HK-2 (cell line): ENCODE measurements at regions not wholly inside any gene's neighbourhood (a gene's known extent, or its start where the extent isn't known, plus 50 kb on each side); places are given as distances from the start of the nearest gene placed in this dataset.

Experiments
- DNase-seq: peaks from one replicate; pipeline ENCODE4 v3.0.0-alpha.2; 2018; ENCODE audit not compliant: unreplicated experiment

DNA sequence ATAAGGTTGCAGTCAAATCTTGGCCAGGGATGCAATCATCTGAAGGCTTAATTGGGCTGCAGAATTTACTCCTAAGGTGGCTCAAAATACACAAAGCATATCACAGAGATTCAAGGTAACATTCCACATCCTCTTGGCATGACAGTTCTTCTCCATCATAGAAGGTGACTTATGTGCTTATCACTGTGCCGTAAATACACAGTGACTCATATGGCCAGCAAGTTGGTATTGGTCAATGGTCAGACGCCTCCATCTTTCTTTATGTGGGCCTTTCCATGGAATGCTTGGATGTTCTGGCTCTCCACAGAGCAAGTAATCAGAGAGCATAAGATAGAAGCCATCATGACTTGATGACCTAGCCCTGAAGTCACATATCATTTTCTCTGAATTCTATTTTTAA lies 168.8 kb upstream of the ST8SIA2 start:
- no peak for DNase-seq

GRCh38 chr15:92226020-92226612 lies 167.6 kb upstream of the ST8SIA2 start:
- DNase-seq, result no peak

DNA sequence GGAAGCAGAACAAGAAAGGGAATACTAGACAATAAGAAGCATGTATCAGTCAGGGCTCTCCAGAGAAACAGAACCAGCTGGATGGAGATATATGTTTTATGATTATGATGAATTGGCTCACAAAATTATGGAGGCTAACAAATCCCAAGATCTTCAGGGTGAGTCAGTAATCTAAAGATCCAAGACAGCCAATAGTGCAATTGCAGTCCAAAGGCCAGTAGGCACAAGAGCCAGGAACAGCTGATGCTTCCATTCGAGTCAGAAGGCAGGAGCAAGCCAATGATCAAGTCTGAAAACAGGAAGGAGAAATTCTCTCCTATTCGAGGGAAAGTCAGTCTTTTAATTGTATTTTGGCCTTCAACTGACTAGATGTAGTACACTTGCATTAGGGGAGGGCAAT lies 164.9 kb upstream of the ST8SIA2 start:
- DNase-seq, result no peak

GRCh38 chr15:92231461-92231860 lies 162.2 kb upstream of the ST8SIA2 start:
- DNase-seq, result no peak

DNA sequence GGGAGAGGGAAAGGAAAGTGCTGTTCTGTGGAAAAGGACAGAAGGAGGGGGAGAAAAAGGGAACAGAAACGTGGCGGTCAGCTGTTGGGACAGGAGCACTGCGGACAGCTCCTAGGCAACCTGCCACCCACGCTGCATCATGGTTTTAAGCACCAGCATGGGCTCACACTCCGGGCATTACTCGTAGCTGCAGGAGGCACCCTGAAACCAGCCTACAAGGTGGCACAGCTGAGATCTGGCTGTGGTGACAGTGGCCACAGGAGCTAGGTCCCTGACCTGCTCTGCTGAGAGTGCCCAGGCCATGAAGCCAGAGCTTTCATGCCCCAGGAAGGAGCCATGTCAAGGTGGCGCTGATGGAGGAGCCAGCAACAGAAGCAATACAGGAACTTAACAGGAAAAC lies 161.4 kb upstream of the ST8SIA2 start:
- DNase-seq, result no peak

- DNase-seq, result no peak
Observed at GRCh38 chr15:92232876-92233275, 160.8 kb upstream of the ST8SIA2 start.

GRCh38 chr15:92243227-92243626 lies 150.5 kb upstream of the ST8SIA2 start:
- no peak for DNase-seq

DNA sequence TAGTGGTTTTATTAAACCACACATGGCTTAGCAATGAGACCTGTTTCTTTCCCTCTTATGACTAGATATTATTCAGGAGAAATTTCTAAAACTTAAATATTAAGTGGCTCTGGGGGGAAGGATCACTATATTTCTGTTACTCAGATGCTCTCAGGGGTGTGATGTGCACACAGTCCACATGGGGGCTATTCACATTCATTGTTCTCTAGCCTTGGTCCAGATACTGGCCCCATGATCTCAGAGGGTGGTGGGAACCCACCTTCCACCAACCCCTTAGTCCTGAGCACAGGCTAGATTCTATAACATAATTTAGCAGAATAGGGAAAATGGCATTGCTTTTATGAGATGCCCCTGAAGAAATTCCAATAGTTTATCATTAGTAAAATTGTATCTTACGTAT lies 149.0 kb upstream of the ST8SIA2 start:
- no peak for DNase-seq

GRCh38 chr15:92247649-92248242 lies 145.9 kb upstream of the ST8SIA2 start:
- no peak for DNase-seq

- no peak for DNase-seq
Observed at GRCh38 chr15:92266796-92267685, 126.6 kb upstream of the ST8SIA2 start.

DNA sequence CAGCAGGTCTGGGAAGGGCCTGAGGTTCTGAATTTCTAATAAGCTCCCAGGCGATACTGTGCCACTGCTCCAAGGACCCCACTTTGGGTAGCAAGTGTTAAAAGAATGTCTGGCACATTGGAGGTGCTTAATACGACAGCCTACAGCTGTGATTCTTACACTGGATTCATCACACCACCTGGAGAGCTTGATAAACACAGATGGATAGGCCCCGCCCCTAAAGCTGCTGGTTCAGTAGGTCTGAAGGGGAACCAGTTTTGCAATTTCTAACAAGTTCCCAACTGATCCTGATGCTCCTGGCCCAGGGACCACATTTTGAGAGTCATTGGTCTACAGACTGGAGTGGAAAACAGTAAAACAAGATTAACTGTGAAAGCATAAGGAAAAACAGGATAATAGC lies 124.8 kb upstream of the ST8SIA2 start:
- DNase-seq, result no peak

- DNase-seq, result no peak
Observed at GRCh38 chr15:92271179-92271578, 122.5 kb upstream of the ST8SIA2 start.

- DNase-seq, result no peak
Observed at GRCh38 chr15:92272106-92272505, 121.6 kb upstream of the ST8SIA2 start.

- DNase-seq, result no peak
Observed at GRCh38 chr15:92273286-92273685, 120.4 kb upstream of the ST8SIA2 start.

GRCh38 chr15:92273723-92274122 lies 120.0 kb upstream of the ST8SIA2 start:
- no peak for DNase-seq

DNA sequence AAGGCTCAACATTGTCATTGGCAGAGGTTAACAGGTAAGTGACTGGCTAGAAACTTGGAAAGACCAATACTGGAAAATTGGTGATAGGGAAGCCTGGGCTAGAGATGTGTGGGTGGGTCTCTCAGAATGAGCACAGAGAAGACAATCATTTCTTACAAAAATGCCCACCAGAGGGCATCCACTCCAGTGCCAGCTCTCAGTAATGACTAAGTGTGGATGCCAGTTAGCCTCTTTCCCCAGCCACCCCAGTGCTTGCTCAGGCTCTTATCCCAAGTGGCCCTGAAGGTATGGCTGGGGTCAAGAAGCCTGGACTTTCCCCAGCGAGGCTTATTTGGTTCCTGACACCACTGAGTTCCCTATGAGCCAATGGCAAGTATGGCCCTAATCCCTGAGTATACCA lies 115.9 kb upstream of the ST8SIA2 start:
- peak; percentile 6 for DNase-seq

DNA sequence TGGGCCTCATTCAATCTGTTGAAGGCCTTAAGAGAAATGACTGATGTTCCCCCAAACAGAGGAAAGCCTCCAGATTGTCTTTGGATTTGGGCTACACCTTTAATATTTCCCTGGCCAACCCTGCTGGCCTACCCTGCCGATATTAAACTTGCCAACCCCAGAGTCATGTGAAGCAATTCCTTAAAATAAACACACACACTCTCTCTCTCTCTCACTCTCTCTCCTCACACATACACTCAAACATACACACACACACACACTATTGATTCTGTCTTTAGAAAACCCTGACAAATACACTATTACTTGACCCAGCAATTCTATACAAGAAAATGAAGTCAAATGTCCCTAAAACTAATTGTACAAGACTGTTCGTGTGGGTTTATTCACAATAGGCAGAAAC lies 109.9 kb upstream of the ST8SIA2 start:
- no peak for DNase-seq

DNA sequence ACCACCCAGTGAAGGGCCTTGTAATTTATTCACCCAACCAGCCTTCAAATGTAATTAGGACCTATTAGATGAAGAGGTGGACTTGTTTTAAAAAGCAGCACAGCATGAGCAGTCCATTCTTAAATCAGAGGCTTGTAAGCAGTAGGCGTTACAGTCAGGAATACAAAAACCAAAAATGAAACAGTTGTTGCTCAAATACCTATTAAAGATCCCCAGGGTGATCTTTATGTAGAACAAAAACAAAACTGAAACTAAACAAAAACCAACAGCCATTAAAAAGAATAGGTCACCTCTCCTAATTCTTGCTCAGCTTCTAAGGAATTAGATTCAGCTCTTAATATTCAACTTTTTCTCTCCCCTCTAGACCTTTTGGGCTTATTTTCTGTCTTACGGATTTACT lies 104.9 kb upstream of the ST8SIA2 start:
- no peak for DNase-seq

- DNase-seq, result no peak
Observed at GRCh38 chr15:92289733-92290132, 103.9 kb upstream of the ST8SIA2 start.

DNA sequence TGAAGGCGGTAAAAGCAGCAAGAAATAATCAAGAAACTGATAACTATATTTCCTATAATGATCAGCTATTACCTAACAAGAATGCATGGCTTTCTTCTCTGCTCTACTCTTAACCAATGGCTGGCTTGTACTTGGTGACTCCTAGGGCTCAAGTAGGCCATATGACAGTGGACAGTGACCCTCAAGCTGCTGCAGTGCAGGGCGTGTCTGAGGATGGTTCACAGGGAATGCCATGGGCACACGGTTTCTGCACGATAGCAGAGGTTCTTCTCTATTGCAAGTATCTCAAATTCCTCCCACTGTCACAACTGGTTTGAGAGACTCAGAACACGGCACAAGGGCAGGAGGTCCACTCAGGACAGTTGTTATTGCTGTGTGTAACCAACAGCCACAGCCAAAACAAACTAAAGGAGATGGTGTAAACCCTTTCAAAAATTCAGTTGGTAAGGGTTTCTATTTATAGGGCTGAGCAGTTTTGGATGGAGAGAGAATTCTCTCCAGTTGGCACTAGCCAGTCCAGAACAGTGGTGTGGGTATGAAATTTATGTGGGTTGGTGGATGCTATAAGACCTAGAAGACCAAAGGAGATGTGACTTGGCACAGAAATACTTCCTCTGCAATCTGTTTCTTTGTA lies 103.2 kb upstream of the ST8SIA2 start:
- no peak for DNase-seq

DNA sequence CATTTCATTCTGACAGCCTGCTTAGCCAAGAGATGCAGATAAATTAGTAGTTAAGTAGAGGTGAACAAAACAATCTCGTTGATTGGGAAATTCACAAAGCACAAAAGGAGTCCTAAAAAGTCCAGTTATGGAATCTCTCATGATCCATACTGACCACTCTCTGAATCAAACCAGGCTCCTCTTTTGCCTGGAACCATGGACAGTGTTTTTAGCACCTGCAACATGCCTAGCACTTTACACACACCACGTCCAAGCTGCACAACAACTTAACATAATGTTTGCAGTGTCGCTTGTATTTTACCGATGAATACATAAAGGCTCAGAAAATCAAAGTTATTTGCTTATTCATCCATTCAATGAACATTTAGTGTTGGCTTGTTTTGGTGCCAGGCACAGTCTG lies 101.8 kb upstream of the ST8SIA2 start:
- no peak for DNase-seq

DNA sequence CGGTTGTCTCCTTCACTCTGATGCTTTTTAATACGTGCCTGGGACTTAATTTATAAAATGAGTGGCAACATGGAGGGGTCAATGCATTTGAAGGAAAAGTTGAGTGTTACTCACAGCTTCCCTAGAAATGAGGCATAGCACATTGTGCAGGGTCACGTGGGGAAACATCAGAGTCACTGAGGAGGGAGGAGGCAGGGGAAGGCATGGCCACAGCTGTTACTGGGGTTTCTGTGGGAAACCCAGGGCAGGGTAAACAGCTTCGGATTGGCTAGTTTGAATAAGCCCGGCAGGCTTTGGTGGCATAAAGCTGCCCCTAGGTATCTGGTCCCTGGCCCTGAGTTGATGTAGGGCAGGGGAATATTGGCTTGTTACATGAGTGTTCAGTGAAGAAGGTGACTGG lies 98.9 kb upstream of the ST8SIA2 start:
- DNase-seq, result no peak
